ENCODE measurements at regions not wholly inside any gene's neighbourhood (a gene's known extent, or its start where the extent isn't known, plus 50 kb on each side); places are given as distances from the start of the nearest gene placed in this dataset.
"Not testable (repeated sequence)": the region's sequence is repeated elsewhere in the genome, so short reads cannot be mapped to it uniquely, and the experiment has no call there.

DNA sequence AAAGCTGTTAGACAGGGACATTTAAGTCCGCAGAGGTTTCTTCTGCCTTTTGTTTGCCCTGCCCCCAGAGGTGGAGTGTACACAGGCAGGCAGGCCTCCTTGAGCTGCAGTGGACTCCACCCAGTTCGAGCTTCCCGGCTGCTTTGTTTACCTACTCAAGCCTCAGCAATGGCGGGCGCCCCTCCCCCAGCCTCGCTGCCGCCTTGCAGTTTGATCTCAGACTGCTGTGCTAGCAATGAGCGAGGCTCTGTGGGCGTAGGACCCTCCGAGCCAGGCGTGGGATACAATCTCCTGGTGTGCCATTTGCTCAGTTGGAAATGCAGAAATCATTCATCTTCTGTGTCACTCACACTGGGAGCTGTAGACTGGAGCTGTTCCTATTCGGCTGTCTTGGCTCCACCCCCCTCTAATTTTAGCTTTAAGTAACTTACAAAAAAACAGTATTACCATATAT, 171.5 kb downstream of the PLCE1 start:
- TF ChIP-seq, protein P1, sequence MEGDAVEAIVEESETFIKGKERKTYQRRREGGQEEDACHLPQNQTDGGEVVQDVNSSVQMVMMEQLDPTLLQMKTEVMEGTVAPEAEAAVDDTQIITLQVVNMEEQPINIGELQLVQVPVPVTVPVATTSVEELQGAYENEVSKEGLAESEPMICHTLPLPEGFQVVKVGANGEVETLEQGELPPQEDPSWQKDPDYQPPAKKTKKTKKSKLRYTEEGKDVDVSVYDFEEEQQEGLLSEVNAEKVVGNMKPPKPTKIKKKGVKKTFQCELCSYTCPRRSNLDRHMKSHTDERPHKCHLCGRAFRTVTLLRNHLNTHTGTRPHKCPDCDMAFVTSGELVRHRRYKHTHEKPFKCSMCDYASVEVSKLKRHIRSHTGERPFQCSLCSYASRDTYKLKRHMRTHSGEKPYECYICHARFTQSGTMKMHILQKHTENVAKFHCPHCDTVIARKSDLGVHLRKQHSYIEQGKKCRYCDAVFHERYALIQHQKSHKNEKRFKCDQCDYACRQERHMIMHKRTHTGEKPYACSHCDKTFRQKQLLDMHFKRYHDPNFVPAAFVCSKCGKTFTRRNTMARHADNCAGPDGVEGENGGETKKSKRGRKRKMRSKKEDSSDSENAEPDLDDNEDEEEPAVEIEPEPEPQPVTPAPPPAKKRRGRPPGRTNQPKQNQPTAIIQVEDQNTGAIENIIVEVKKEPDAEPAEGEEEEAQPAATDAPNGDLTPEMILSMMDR (IDR thresholded peaks at IDR 0.05 in 8 of 11, conservative IDR thresholded peaks at IDR 0.05 in 3 of 11): not testable (repeated sequence)
- TF ChIP-seq POLR2A (IDR thresholded peaks at IDR 0.05): not testable (repeated sequence)
